DND-41 (cell line): ENCODE measurements at regions not wholly inside any gene's neighbourhood (a gene's known extent, or its start where the extent isn't known, plus 50 kb on each side); places are given as distances from the start of the nearest gene placed in this dataset.

Experiments
- EZH2 ChIP-seq: IDR thresholded peaks from 3 replicates; pipeline ENCODE4 v1.6.1; 2012; ENCODE audit warnings: borderline replicate concordance, low read depth, mild to moderate bottlenecking, moderate library complexity, low read length, inconsistent platforms; ENCODE audit not compliant: severe bottlenecking
- TF ChIP-seq, protein P1 (sequence below): IDR thresholded peaks from 2 replicates; pipeline ENCODE4 v1.5.1; 2012; ENCODE audit warnings: borderline replicate concordance, low read length, moderate library complexity, mild to moderate bottlenecking; ENCODE audit not compliant: poor library complexity, severe bottlenecking; ENCODE audit errors: extremely low read depth

GRCh38 chr9:120152295-120152694 is 427.7 kb downstream of the CDK5RAP2 start:
- TF ChIP-seq, protein P1, sequence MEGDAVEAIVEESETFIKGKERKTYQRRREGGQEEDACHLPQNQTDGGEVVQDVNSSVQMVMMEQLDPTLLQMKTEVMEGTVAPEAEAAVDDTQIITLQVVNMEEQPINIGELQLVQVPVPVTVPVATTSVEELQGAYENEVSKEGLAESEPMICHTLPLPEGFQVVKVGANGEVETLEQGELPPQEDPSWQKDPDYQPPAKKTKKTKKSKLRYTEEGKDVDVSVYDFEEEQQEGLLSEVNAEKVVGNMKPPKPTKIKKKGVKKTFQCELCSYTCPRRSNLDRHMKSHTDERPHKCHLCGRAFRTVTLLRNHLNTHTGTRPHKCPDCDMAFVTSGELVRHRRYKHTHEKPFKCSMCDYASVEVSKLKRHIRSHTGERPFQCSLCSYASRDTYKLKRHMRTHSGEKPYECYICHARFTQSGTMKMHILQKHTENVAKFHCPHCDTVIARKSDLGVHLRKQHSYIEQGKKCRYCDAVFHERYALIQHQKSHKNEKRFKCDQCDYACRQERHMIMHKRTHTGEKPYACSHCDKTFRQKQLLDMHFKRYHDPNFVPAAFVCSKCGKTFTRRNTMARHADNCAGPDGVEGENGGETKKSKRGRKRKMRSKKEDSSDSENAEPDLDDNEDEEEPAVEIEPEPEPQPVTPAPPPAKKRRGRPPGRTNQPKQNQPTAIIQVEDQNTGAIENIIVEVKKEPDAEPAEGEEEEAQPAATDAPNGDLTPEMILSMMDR, result no peak
- no peak for TF ChIP-seq EZH2
